Stomach (tissue), 4 donors: ENCODE measurements at regions not wholly inside any gene's neighbourhood (a gene's known extent, or its start where the extent isn't known, plus 50 kb on each side); places are given as distances from the start of the nearest gene placed in this dataset.

Source experiments
- EP300 ChIP-seq: sonication (generic); formaldehyde crosslinking; IDR thresholded peaks from one replicate; pipeline ENCODE4 v1.6.1; 2017; ENCODE audit warnings: antibody characterized with exemption
- TF ChIP-seq, protein P1 (sequence below), 7 experiments: fragments of 450-650 bp in 4 of 7; fragments of 200-600 bp in 3 of 7; sonication (generic) in 3 of 7; IDR thresholded peaks; one replicate each; pipeline ENCODE4 v1.5.1; 2016 to 2019; ENCODE audit warnings: antibody characterized with exemption in 7 of 7, control low read depth in 2 of 7, mild to moderate bottlenecking in 1 of 7

DNA sequence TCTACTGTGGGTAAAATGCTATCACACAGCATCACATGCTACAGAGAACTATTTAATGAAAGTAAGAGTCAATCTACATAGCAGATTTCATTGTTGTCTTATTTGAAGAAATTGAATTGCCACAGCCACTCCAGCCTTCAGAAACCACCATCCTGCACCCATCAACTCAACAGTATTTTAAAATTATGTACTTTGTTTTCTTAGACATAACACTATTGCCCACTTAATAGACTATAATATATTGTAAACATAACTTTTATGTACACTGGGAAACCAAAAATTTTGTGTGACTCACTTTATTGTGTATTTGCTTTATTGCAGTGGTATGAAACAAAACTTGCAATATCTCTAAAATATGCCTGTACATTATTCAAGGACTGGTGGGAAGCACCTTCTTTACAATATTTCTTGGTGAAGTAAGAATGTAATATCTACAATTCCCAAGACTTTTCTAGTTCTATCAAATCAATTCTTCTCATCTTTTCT lies 133.0 kb downstream of the DUSP10 start:
- TF ChIP-seq, protein P1, sequence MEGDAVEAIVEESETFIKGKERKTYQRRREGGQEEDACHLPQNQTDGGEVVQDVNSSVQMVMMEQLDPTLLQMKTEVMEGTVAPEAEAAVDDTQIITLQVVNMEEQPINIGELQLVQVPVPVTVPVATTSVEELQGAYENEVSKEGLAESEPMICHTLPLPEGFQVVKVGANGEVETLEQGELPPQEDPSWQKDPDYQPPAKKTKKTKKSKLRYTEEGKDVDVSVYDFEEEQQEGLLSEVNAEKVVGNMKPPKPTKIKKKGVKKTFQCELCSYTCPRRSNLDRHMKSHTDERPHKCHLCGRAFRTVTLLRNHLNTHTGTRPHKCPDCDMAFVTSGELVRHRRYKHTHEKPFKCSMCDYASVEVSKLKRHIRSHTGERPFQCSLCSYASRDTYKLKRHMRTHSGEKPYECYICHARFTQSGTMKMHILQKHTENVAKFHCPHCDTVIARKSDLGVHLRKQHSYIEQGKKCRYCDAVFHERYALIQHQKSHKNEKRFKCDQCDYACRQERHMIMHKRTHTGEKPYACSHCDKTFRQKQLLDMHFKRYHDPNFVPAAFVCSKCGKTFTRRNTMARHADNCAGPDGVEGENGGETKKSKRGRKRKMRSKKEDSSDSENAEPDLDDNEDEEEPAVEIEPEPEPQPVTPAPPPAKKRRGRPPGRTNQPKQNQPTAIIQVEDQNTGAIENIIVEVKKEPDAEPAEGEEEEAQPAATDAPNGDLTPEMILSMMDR (IDR thresholded peaks at IDR 0.05), result no peak
- no peak for TF ChIP-seq EP300
